ENCODE measurements at regions not wholly inside any gene's neighbourhood (a gene's known extent, or its start where the extent isn't known, plus 50 kb on each side); places are given as distances from the start of the nearest gene placed in this dataset.

GRCh38 chr7:26093023-26093422 lies 59.0 kb upstream of the NFE2L3 start:
- Histone ChIP-seq H3K27me3 (ENCODE audit: insufficient read depth, insufficient read length) (no peaks in the 10 kb centered on the region), H3K4me3 (ENCODE audit: insufficient read length, low read depth) (no peak overlapping the region), H3K9ac (ENCODE audit: insufficient read length, low read depth) (no peak overlapping the region), H3K9me3 (ENCODE audit: insufficient read depth, low read length) (no peaks in the 10 kb centered on the region), H3K4me1 (ENCODE audit: insufficient read depth, insufficient read length) (no peaks in the 10 kb centered on the region), H3K36me3 (ENCODE audit: insufficient read depth, insufficient read length, low read length) (no peaks in the 10 kb centered on the region)
- DNase-seq (ENCODE audit: low read depth, low spot score) = no peak
- TF ChIP-seq ZNF274 (IDR thresholded peaks at IDR 0.05; ENCODE audit: low read depth, low read length) (no peak), YY1 (IDR thresholded peaks at IDR 0.05; ENCODE audit: insufficient read depth, insufficient read length) (no peak), SUZ12 (IDR thresholded peaks at IDR 0.05; ENCODE audit: extremely low read depth, insufficient read depth, insufficient read length) (no peak)

- TF ChIP-seq ZNF274 (IDR thresholded peaks at IDR 0.05; ENCODE audit: low read depth, low read length) (no peak), YY1 (IDR thresholded peaks at IDR 0.05; ENCODE audit: insufficient read depth, insufficient read length) (no peak), SUZ12 (IDR thresholded peaks at IDR 0.05; ENCODE audit: extremely low read depth, insufficient read depth, insufficient read length) (no peak)
- Histone ChIP-seq H3K4me1 (ENCODE audit: insufficient read depth, insufficient read length) (no peaks in the 10 kb centered on the region), H3K9me3 (ENCODE audit: insufficient read depth, low read length) (no peaks in the 10 kb centered on the region), H3K9ac (ENCODE audit: insufficient read length, low read depth) (no peak overlapping the region), H3K27me3 (ENCODE audit: insufficient read depth, insufficient read length) (no peaks in the 10 kb centered on the region), H3K36me3 (ENCODE audit: insufficient read depth, insufficient read length, low read length) (no peaks in the 10 kb centered on the region), H3K4me3 (ENCODE audit: insufficient read length, low read depth) (no peak overlapping the region)
- DNase-seq (ENCODE audit: low read depth, low spot score) = no peak
These were observed 55.9 kb upstream of the NFE2L3 start for GRCh38 chr7:26096136-26096535.

DNA sequence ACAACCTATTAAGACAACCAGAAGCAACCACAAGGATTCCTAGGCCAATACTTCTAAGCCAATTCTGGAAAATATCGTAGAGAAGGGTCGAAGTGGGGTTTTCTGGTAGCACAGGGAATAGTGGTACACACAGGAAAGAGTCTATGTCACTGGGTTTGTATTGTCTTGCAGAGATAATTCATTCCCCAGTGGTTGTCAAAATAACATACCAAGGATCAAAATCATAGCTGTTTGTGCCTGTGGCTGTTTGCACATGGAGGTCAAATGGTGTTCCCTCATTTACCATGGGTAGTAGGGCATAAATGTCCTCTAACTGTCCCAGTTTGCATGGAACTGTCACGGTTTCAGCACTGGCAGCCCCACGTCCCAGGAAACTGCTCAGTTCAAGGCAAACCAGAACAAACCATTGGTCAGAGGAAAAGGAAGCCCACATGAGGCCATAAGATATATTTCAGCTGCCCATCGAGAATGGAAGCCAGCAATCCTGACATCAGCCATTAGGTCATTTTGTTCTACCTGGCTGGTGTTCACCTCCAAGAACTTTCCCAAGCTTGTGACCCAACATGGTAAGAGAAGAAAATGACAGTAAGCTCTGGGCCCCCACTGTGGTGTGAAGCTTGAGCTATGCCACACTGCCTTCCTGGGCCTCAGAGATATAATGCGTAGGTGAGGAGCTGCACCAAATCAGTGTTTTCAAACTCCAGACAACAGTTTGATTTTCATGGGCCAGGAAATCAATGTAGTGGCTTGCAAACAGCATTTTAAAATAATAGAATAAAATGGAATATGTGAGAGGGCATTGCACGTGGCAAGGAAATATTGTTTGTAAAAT lies 53.9 kb upstream of the NFE2L3 start:
- no peak for DNase-seq (ENCODE audit: low read depth, low spot score)
- Histone ChIP-seq H3K4me3 (ENCODE audit: insufficient read length, low read depth) (no peak overlapping the region), H3K9ac (ENCODE audit: insufficient read length, low read depth) (no peak overlapping the region), H3K27me3 (ENCODE audit: insufficient read depth, insufficient read length) (no peaks in the 10 kb centered on the region), H3K4me1 (ENCODE audit: insufficient read depth, insufficient read length) (no peaks in the 10 kb centered on the region), H3K36me3 (ENCODE audit: insufficient read depth, insufficient read length, low read length) (no peaks in the 10 kb centered on the region), H3K9me3 (ENCODE audit: insufficient read depth, low read length) (no peaks in the 10 kb centered on the region)
- no peak for TF ChIP-seq SUZ12 (IDR thresholded peaks at IDR 0.05; ENCODE audit: extremely low read depth, insufficient read depth, insufficient read length)
- no peak for TF ChIP-seq YY1 (IDR thresholded peaks at IDR 0.05; ENCODE audit: insufficient read depth, insufficient read length)
- no peak for TF ChIP-seq ZNF274 (IDR thresholded peaks at IDR 0.05; ENCODE audit: low read depth, low read length)

DNA sequence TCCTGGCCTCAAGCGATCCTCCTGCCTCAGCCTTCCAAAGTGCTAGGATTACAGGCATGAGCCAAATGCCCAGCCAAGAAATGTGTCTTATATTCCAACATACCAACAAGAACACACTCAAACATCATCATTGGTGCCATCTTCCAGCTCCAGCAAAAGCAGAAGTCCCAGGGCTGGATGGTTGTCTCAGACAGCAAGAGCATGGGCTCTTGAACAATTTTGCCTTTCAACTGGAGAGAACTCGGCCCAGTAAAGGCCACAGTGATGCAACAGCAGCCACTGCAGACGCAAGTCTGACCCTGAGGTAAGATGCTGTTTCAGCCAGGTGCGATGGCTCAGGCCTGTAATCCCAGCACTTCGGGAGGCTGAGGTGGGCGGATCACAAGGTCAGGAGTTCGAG lies 52.8 kb upstream of the NFE2L3 start:
- Histone ChIP-seq H3K4me3 (ENCODE audit: insufficient read length, low read depth) (no peak overlapping the region), H3K9me3 (ENCODE audit: insufficient read depth, low read length) (no peaks in the 10 kb centered on the region), H3K4me1 (ENCODE audit: insufficient read depth, insufficient read length) (no peaks in the 10 kb centered on the region), H3K9ac (ENCODE audit: insufficient read length, low read depth) (no peak overlapping the region), H3K36me3 (ENCODE audit: insufficient read depth, insufficient read length, low read length) (no peaks in the 10 kb centered on the region), H3K27me3 (ENCODE audit: insufficient read depth, insufficient read length) (no peaks in the 10 kb centered on the region)
- TF ChIP-seq SUZ12 (IDR thresholded peaks at IDR 0.05; ENCODE audit: extremely low read depth, insufficient read depth, insufficient read length) (no peak), ZNF274 (IDR thresholded peaks at IDR 0.05; ENCODE audit: low read depth, low read length) (no peak), YY1 (IDR thresholded peaks at IDR 0.05; ENCODE audit: insufficient read depth, insufficient read length) (no peak)
- DNase-seq (ENCODE audit: low read depth, low spot score) = no peak

GRCh38 chr7:26100406-26101339 lies 51.3 kb upstream of the NFE2L3 start:
- Histone ChIP-seq H3K4me1 (ENCODE audit: insufficient read depth, insufficient read length) (no peaks in the 10 kb centered on the region), H3K9ac (ENCODE audit: insufficient read length, low read depth) (no peak overlapping the region), H3K4me3 (ENCODE audit: insufficient read length, low read depth) (no peak overlapping the region), H3K36me3 (ENCODE audit: insufficient read depth, insufficient read length, low read length) (no peaks in the 10 kb centered on the region), H3K9me3 (ENCODE audit: insufficient read depth, low read length) (no peaks in the 10 kb centered on the region), H3K27me3 (ENCODE audit: insufficient read depth, insufficient read length) (no peaks in the 10 kb centered on the region)
- TF ChIP-seq ZNF274 (IDR thresholded peaks at IDR 0.05; ENCODE audit: low read depth, low read length) (no peak), YY1 (IDR thresholded peaks at IDR 0.05; ENCODE audit: insufficient read depth, insufficient read length) (no peak), SUZ12 (IDR thresholded peaks at IDR 0.05; ENCODE audit: extremely low read depth, insufficient read depth, insufficient read length) (no peak)
- no peak for DNase-seq (ENCODE audit: low read depth, low spot score)

- Histone ChIP-seq H3K4me3 (ENCODE audit: insufficient read length, low read depth) (no peak overlapping the region), H3K9me3 (ENCODE audit: insufficient read depth, low read length) (no peaks in the 10 kb centered on the region), H3K27me3 (ENCODE audit: insufficient read depth, insufficient read length) (no peaks in the 10 kb centered on the region), H3K4me1 (ENCODE audit: insufficient read depth, insufficient read length) (no peaks in the 10 kb centered on the region), H3K9ac (ENCODE audit: insufficient read length, low read depth) (no peak overlapping the region), H3K36me3 (ENCODE audit: insufficient read depth, insufficient read length, low read length) (no peaks in the 10 kb centered on the region)
- TF ChIP-seq SUZ12 (IDR thresholded peaks at IDR 0.05; ENCODE audit: extremely low read depth, insufficient read depth, insufficient read length) (no peak), YY1 (IDR thresholded peaks at IDR 0.05; ENCODE audit: insufficient read depth, insufficient read length) (no peak), ZNF274 (IDR thresholded peaks at IDR 0.05; ENCODE audit: low read depth, low read length) (no peak)
- no peak for DNase-seq (ENCODE audit: low read depth, low spot score)
These were observed 50.4 kb upstream of the NFE2L3 start for GRCh38 chr7:26101361-26102151.

Data from NT2/D1 (cell line).